PFSK-1 (cell line): ENCODE measurements at regions not wholly inside any gene's neighbourhood (a gene's known extent, or its start where the extent isn't known, plus 50 kb on each side); places are given as distances from the start of the nearest gene placed in this dataset.

Experiments used
- POLR2AphosphoS5 ChIP-seq: IDR thresholded peaks from 2 replicates; pipeline ENCODE4 v1.6.1; 2012; ENCODE audit warnings: low read depth, mild to moderate bottlenecking, control low read depth, low read length, moderate library complexity
- REST ChIP-seq, 2 experiments: IDR thresholded peaks; 2 replicates each; pipeline versions ENCODE4 v1.6.1 to v1.8.0; 2011 to 2012; ENCODE audit warnings: low read depth in 2 of 2, low read length in 2 of 2, control low read depth in 1 of 2, inconsistent platforms in 1 of 2, mild to moderate bottlenecking in 1 of 2, moderate library complexity in 1 of 2; ENCODE audit not compliant: insufficient read depth in 1 of 2
- SIN3A ChIP-seq: IDR thresholded peaks from 2 replicates; pipeline ENCODE4 v1.6.1; 2012; ENCODE audit warnings: mild to moderate bottlenecking, low read length, moderate library complexity, borderline replicate concordance; ENCODE audit not compliant: insufficient read depth
- TAF1 ChIP-seq: IDR thresholded peaks from 2 replicates; pipeline ENCODE4 v1.6.1; 2012; ENCODE audit warnings: low read length, control low read depth, borderline replicate concordance; ENCODE audit not compliant: insufficient read depth

DNA sequence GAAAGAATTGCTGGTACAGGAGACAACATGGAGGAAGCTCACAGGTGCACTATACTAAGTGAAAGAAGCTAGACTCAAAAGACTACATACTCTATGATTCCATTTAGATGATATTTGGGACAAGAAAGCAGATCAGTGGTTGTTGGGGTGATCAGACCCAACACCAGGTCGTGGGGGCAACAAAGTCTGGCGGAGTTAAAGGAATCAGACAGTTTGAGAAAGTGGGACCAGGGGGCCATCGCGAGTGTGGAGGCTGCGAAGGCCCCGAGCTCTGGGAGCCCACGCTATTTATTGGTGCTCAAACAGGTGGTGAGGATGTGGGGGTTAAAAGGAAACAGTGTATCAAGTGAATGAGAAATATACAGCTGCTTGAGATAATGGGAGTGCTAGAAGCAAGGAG lies 282.8 kb upstream of the SGK1 start:
- TF ChIP-seq POLR2AphosphoS5, result no peak
- no peak for TF ChIP-seq TAF1
- no peak for TF ChIP-seq REST (IDR thresholded peaks at IDR 0.05; ENCODE audit: insufficient read depth in 1 of 2, low read depth in 2 of 2, low read length in 2 of 2)
- TF ChIP-seq SIN3A, result no peak
